ENCODE measurements at regions not wholly inside any gene's neighbourhood (a gene's known extent, or its start where the extent isn't known, plus 50 kb on each side); places are given as distances from the start of the nearest gene placed in this dataset.

- FAIRE-seq = no peak
- Histone ChIP-seq H3K23ac (ENCODE audit: insufficient read length) (no peak overlapping the region), H3K4ac (replicated peaks; ENCODE audit: insufficient read length, low read depth, low read length) (no peak overlapping the region), H3K4me3 (ENCODE audit: extremely low read depth in 1 of 4, insufficient read depth in 2 of 4, low read depth in 3 of 4, low read length in 4 of 4) (no peak overlapping the region), H3K36me3 (ENCODE audit: control insufficient read depth in 2 of 4, insufficient read depth in 4 of 4, low read length in 3 of 4) (no peaks in the 10 kb centered on the region; a peak in 1 of 8 replicates), H2BK12ac (ENCODE audit: low read depth, low read length) (no peak overlapping the region), H2AFZ (ENCODE audit: low read length) (no peak overlapping the region), H3K79me2 (ENCODE audit: control insufficient read depth in 1 of 2, insufficient read depth in 2 of 2, low read length in 2 of 2) (no peaks in the 10 kb centered on the region), H4K8ac (ENCODE audit: extremely low read depth, insufficient read depth, low read length) (no peak overlapping the region), H3K14ac (ENCODE audit: insufficient read length) (no peak overlapping the region), H4K91ac (replicated peaks; ENCODE audit: insufficient read length, low read length) (no peak overlapping the region), H3K56ac (replicated peaks; ENCODE audit: insufficient read length, low read depth, low read length) (no peak overlapping the region), H4K20me1 (replicated peaks in 1 of 2; ENCODE audit: control insufficient read depth in 1 of 2, insufficient read depth in 2 of 2, low read length in 2 of 2) (no peaks in the 10 kb centered on the region), H2BK5ac (ENCODE audit: low read depth, low read length) (no peak overlapping the region), H3K4me1 (replicated peaks in 1 of 4; ENCODE audit: control insufficient read depth in 3 of 4, insufficient read depth in 4 of 4, low read length in 3 of 4) (no peaks in the 10 kb centered on the region), H4K5ac (ENCODE audit: insufficient read length, low read depth, low read length) (no peak overlapping the region), H2AK5ac (ENCODE audit: low read depth, low read length) (no peak overlapping the region), H3K18ac (ENCODE audit: extremely low read depth, low read length) (no peak overlapping the region), H2BK20ac (ENCODE audit: low read length) (no peak overlapping the region), H3K79me1 (ENCODE audit: low read depth, low read length) (no peaks in the 10 kb centered on the region), H3K9me3 (ENCODE audit: insufficient read depth in 2 of 2, low read depth in 1 of 2, low read length in 1 of 2) (peaks cover 14 to 20% of the 10 kb centered on the region in 2 experiments; a peak in 3 of 4 replicates), H3K4me2 (ENCODE audit: insufficient read depth in 1 of 2, low read depth in 2 of 2, low read length in 2 of 2) (no peak overlapping the region), H2BK120ac (replicated peaks; ENCODE audit: low read depth, low read length) (no peak overlapping the region), H3K9ac (replicated peaks in 1 of 4; ENCODE audit: extremely low read depth in 1 of 4, low read depth in 3 of 4, low read length in 3 of 4) (no peak overlapping the region), H3K27ac (ENCODE audit: low read depth, low read length) (no peak overlapping the region), H3K27me3 (replicated peaks in 1 of 4; ENCODE audit: control insufficient read depth in 3 of 4, extremely low read depth in 1 of 4, insufficient read depth in 3 of 4, low read length in 3 of 4) (no peaks in the 10 kb centered on the region), H2BK15ac (ENCODE audit: low read length) (no peak overlapping the region), H3K23me2 (ENCODE audit: low read depth, low read length) (no peaks in the 10 kb centered on the region)
- CTCF ChIA-PET (ENCODE audit: partially characterized antibody) = no interaction called here
- POLR2A ChIA-PET (ENCODE audit: partially characterized antibody) = no interaction called here
- DNase-seq (ENCODE audit: low read depth in 1 of 2, low spot score in 2 of 2) = no peak
- WGBS, 2 experiments (ENCODE audit: extremely low coverage in 1 of 2, insufficient coverage in 1 of 2, insufficient read length in 1 of 2, insufficient replicate concordance in 2 of 2, low coverage in 1 of 2, low lambda C conversion rate in 2 of 2, missing lambda C conversion rate in 1 of 2) = 71% methylated on average over 3 of the region's 3 CpGs; no CpG with 5 or more reads in 1 of the 2 experiments
- no peak for TF ChIP-seq PHF8 (conservative IDR thresholded peaks at IDR 0.05; ENCODE audit: low read depth, low read length)
Observed at GRCh38 chr1:79224537-79224936, 218.0 kb upstream of the ADGRL4 start.

Data from H1 (cell line).